ENCODE measurements at regions not wholly inside any gene's neighbourhood (a gene's known extent, or its start where the extent isn't known, plus 50 kb on each side); places are given as distances from the start of the nearest gene placed in this dataset.

DNA sequence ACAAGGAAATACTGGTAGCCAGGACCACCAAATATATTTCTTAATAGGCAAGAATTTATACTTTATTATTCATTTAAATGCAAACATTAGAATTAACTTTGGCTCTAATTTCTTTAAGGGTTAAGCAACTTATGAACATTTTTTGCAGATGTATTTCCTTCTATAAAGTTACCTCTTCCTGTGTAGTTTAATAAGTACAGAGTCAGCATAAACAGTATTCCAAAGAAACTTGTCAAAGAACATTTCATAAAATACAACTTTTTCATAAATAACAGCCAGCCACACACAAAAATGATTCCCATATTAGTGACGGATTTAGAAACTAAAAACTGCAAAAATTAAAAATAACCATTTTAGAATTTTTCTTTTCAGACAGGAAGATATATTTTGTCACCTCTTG lies 723.2 kb downstream of the KCNJ2 start:
- Histone ChIP-seq H4K20me1 (ENCODE audit: control insufficient read depth, insufficient read depth, low read length, poor library complexity, severe bottlenecking) (no peaks in the 10 kb centered on the region), H3K36me3 (replicated peaks in 1 of 2; ENCODE audit: control extremely low read depth in 1 of 2, control insufficient read depth in 1 of 2, extremely low read depth in 1 of 2, insufficient read depth in 2 of 2, low read length in 1 of 2) (no peaks in the 10 kb centered on the region), H3K4me2 (replicated peaks; ENCODE audit: low read depth, low read length, poor library complexity, severe bottlenecking) (no peak overlapping the region), H3K9me3 (ENCODE audit: control extremely low read depth in 1 of 3, control insufficient read depth in 2 of 3, insufficient read depth in 1 of 3, low read length in 2 of 3) (peaks cover 0 to 6% (median 0%) of the 10 kb centered on the region in 3 donors), H3K4me3 (ENCODE audit: control extremely low read depth in 1 of 5, extremely low read depth in 1 of 5, insufficient read depth in 1 of 5, low read depth in 2 of 5, low read length in 4 of 5) (no peak overlapping the region), H3K27ac (ENCODE audit: low read length in 2 of 2) (no peak overlapping the region), H3K79me2 (ENCODE audit: control insufficient read depth, insufficient read depth, low read length) (no peaks in the 10 kb centered on the region), H3K9ac (ENCODE audit: low read length) (no peak overlapping the region), H3K27me3 (replicated peaks in 1 of 4; ENCODE audit: control extremely low read depth in 1 of 4, control insufficient read depth in 3 of 4, insufficient read depth in 4 of 4, low read length in 3 of 4) (no peaks in the 10 kb centered on the region), H2AFZ (ENCODE audit: insufficient read depth, low read depth, low read length, poor library complexity, severe bottlenecking) (no peak overlapping the region), H3K4me1 (ENCODE audit: control insufficient read depth in 2 of 2, insufficient read depth in 2 of 2, low read length in 2 of 2) (no peaks in the 10 kb centered on the region)
- POLR2A ChIA-PET: no interaction called here
- no peaks in the 10 kb centered on the region for H3K9me3 Mint-ChIP-seq (ENCODE audit: insufficient read depth)
- no CpG with 5 or more reads among the region's 1 CpG for WGBS (ENCODE audit: insufficient coverage)
- no peak for ATAC-seq (ENCODE audit: low read depth)
- DNase-seq: no peak
- CTCF ChIA-PET: no interaction called here
- no peak overlapping the region for H3K27ac Mint-ChIP-seq
- no peaks in the 10 kb centered on the region for H3K27me3 Mint-ChIP-seq
- intact Hi-C loops (cut with micrococcal nuclease): no loop called here
- no peak overlapping the region for H3K4me3 Mint-ChIP-seq
- TF ChIP-seq EZH2 (IDR thresholded peaks at IDR 0.05; ENCODE audit: borderline replicate concordance, insufficient read depth, low read depth, low read length, poor library complexity, severe bottlenecking): no peak
- TF ChIP-seq, protein P1, sequence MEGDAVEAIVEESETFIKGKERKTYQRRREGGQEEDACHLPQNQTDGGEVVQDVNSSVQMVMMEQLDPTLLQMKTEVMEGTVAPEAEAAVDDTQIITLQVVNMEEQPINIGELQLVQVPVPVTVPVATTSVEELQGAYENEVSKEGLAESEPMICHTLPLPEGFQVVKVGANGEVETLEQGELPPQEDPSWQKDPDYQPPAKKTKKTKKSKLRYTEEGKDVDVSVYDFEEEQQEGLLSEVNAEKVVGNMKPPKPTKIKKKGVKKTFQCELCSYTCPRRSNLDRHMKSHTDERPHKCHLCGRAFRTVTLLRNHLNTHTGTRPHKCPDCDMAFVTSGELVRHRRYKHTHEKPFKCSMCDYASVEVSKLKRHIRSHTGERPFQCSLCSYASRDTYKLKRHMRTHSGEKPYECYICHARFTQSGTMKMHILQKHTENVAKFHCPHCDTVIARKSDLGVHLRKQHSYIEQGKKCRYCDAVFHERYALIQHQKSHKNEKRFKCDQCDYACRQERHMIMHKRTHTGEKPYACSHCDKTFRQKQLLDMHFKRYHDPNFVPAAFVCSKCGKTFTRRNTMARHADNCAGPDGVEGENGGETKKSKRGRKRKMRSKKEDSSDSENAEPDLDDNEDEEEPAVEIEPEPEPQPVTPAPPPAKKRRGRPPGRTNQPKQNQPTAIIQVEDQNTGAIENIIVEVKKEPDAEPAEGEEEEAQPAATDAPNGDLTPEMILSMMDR (IDR thresholded peaks at IDR 0.05): no peak
- H3K4me1 Mint-ChIP-seq: no peaks in the 10 kb centered on the region

DNA sequence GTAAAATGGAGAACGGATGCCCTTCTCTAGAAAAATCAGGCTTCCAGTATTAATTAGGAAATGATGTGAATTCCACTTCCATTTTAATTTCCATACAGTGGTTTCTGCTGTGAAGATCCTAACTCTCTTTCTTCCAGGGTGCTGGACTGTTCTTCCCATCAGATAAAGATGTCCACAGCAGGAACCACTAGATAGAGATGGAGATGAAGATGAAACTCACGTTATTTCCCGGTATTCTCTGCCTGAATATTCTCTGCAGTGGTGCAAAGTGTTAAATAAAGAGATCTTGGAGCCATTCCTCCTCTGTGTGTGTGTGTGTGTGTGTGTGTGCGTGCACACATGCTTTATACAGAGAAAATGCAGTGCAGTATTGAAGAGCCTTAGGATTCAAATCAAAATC lies 727.5 kb downstream of the KCNJ2 start:
- no peak for DNase-seq
- ChIA-PET POLR2A (no interaction called here), CTCF (no interaction called here)
- intact Hi-C loops (cut with micrococcal nuclease): no loop called here
- WGBS (ENCODE audit: insufficient coverage): 100% methylated on average over 1 of the region's 4 CpGs
- Histone ChIP-seq H3K4me3 (ENCODE audit: control extremely low read depth in 1 of 5, extremely low read depth in 1 of 5, insufficient read depth in 1 of 5, low read depth in 2 of 5, low read length in 4 of 5) (no peak overlapping the region), H4K20me1 (ENCODE audit: control insufficient read depth, insufficient read depth, low read length, poor library complexity, severe bottlenecking) (no peaks in the 10 kb centered on the region), H3K79me2 (ENCODE audit: control insufficient read depth, insufficient read depth, low read length) (no peaks in the 10 kb centered on the region), H2AFZ (ENCODE audit: insufficient read depth, low read depth, low read length, poor library complexity, severe bottlenecking) (no peak overlapping the region), H3K4me2 (replicated peaks; ENCODE audit: low read depth, low read length, poor library complexity, severe bottlenecking) (no peak overlapping the region), H3K4me1 (ENCODE audit: control insufficient read depth in 2 of 2, insufficient read depth in 2 of 2, low read length in 2 of 2) (no peaks in the 10 kb centered on the region), H3K36me3 (replicated peaks in 1 of 2; ENCODE audit: control extremely low read depth in 1 of 2, control insufficient read depth in 1 of 2, extremely low read depth in 1 of 2, insufficient read depth in 2 of 2, low read length in 1 of 2) (no peaks in the 10 kb centered on the region), H3K9ac (ENCODE audit: low read length) (no peak overlapping the region), H3K9me3 (ENCODE audit: control extremely low read depth in 1 of 3, control insufficient read depth in 2 of 3, insufficient read depth in 1 of 3, low read length in 2 of 3) (peaks cover 0 to 9% (median 0%) of the 10 kb centered on the region in 3 donors), H3K27me3 (replicated peaks in 1 of 4; ENCODE audit: control extremely low read depth in 1 of 4, control insufficient read depth in 3 of 4, insufficient read depth in 4 of 4, low read length in 3 of 4) (no peaks in the 10 kb centered on the region), H3K27ac (ENCODE audit: low read length in 2 of 2) (no peak overlapping the region)
- ATAC-seq (ENCODE audit: low read depth): no peak
- H3K27ac Mint-ChIP-seq: no peak overlapping the region
- H3K9me3 Mint-ChIP-seq (ENCODE audit: insufficient read depth): no peaks in the 10 kb centered on the region
- no peak for TF ChIP-seq EZH2 (IDR thresholded peaks at IDR 0.05; ENCODE audit: borderline replicate concordance, insufficient read depth, low read depth, low read length, poor library complexity, severe bottlenecking)
- TF ChIP-seq, protein P1 (IDR thresholded peaks at IDR 0.05): no peak
- no peak overlapping the region for H3K4me3 Mint-ChIP-seq
- no peaks in the 10 kb centered on the region for H3K4me1 Mint-ChIP-seq
- no peaks in the 10 kb centered on the region for H3K27me3 Mint-ChIP-seq

All from B cell (primary cell).